HS-5 (cell line): ENCODE measurements at regions not wholly inside any gene's neighbourhood (a gene's known extent, or its start where the extent isn't known, plus 50 kb on each side); places are given as distances from the start of the nearest gene placed in this dataset.
"Not testable (repeated sequence)": the region's sequence is repeated elsewhere in the genome, so short reads cannot be mapped to it uniquely, and the experiment has no call there.

Experiments used
- DNase-seq: peaks from one replicate; pipeline ENCODE4 v3.0.0-alpha.2; 2012; ENCODE audit warnings: low read depth

DNA sequence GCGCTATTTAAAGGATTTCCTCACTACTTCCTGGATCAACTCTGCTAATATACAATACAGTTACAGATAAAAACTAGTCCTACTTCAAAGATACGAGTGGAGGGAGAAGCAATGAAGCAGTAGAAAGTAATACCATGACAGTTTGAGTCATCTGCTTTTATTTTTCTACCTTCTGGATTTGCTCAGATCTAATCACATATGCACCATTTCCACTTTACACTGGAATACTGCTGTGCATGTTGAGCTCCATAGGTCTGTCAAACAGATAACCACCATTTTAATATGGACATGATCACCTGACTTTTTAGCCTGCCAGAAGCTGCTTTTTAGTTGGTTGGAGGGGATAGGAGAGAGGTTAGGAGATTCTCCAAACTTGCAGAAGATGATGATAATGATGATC lies 92.5 kb downstream of the MMUT start:
- DNase-seq = no peak

DNA sequence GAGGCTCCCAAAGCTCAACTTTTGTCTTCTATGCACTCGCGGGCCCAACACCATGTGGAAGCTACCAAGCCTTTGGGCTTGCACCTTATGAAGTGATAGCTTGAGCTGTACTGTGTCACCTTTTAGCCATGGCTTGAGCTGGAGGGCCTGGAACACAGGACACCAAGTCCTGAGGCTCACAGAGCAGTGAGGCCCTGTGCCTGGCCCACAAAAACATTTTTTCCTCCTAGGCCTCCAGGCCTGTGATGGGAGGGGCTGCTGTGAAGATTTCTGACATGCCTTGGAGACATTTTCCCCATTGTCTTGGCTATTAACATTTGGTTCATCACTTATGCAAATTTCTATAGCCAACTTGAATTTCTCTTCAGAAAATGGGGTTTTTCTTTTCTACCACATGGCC lies 96.5 kb downstream of the MMUT start:
- DNase-seq = no peak

DNA sequence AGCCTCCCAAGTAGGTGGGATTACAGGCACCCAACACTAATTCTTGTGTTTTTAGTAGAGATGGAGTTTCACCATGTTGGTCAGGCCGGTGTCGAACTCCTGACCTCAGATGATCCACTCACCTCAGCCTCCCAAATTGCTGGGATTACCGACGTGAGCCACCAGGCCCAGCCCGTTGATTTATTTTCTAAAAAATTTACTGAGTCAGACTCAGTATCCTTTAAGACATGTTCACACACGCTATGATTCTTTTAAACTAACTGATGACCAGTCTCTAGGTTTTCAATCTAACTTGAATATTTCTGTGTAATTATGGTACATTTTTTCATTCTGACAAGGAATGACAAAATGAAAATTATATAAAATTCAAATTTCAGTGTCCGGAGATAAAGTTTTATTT lies 114.5 kb downstream of the MMUT start:
- no peak for DNase-seq

DNA sequence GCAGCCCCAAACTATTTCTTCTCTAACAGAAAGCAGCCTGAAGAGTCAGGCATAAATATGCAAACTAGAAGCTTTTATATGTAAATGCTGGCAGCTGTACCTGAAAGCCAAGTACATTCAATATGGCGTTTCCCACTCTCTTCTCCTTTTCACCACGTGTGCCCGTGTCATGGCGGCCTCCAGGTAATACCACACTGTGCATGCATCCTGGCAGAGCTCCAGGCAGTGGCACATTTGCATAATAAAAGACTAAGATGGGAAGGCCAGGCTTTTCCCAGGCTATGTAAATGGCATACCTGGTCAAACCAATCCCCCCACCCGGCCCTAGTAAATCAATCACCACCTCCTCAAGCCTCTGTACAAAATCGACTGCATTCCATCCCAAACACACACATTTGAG lies 120.6 kb downstream of the MMUT start:
- DNase-seq = no peak

DNA sequence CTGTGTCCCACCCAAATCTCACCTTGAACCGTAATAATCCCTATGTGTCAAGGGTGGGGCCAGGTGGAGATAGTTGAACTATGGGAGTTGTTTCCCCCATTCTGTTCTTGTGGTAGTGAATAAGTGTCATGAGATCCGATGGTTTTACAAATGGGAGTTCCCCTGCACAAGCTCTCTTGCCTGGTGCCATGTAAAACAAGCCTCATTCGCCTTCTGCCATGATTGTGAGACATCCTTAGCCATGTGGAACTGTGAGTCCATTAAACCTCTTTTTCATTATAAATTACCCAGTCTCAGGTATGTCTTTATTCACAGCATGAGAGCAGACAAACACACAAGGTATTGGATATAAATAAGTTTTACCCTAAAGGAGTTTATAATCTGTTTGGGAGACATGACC lies 121.2 kb downstream of the MMUT start:
- DNase-seq = no peak

DNA sequence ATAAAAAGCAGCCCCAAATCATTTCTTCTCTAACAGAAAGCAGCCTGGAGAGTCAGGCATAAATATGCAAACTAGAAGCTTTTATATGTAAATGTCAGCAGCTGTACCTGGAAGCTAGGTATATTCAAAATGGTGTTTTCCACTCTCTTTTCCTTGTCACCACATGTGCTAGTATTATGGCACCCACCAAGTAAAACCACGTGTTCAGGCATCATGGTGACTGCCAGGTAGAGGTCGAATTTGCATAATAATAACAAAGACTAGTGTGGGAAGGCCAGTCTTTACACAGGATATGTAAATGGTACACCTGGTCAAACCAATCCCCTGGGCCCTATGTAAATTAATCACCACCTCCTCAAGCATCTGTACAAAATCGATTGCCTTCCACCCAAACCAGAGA lies 124.0 kb downstream of the MMUT start:
- no peak for DNase-seq

DNA sequence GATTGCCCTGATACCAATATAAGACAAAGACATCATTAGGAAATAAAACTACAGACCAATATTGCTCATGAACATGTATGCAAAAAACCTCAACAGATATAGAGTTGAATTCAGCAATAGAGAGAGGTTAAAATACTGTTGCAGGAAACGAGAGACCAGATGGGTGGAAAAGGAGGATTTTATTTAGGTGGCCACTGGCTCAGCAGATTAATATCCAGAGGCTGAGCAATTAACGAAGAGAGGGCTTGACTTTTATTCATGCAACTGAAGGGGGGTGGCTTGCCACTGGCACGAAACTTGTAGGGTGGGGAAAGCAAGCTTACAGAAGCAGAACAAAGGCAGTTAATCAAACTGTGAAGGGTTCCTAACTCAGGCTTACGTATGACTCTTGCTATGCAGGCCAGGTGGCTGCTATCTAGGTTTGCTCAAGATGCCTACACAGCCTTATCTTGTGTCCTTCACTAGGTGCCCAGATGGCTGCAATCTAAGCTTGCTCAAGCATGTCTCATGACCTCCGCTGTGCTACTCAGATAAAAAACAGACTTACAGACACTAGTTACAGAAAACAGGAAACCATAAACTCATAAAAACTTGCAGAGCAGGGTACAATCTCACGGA lies 126.4 kb downstream of the MMUT start:
- no peak for DNase-seq

DNA sequence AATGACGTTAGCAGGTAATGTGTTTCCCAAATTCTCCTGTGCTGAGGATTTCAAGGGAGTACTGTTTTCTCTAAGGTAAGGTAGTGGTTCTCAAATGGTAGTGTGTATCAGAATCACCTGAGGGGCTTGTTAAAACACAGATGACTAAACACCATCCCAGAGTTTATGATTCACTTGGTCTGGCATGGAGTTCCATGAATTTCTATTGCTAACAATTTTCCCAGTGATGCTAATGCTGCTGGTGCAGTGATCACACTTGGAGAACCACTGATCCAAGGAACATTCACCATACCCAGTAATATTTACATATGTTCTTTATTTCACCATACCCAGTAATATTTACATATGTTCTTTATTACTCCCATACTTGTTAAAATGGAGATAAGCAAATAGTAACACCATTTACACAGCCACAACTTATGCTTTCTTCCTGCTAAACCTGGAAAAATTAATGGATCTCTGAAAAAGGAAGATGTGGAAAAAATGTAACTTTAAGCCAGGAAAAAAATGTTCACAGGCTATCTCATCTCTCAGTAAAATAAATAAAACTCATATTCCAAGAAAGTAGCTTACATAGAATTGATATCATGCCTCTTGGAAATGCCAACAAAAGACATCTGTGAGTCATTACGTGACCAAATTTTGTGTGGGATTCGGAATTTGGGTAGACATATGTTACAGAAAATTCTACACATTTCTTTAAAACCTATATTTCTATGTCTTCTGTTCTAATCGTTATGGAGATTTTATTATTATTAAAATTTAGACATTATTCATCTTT lies 129.5 kb downstream of the MMUT start:
- no peak for DNase-seq

DNA sequence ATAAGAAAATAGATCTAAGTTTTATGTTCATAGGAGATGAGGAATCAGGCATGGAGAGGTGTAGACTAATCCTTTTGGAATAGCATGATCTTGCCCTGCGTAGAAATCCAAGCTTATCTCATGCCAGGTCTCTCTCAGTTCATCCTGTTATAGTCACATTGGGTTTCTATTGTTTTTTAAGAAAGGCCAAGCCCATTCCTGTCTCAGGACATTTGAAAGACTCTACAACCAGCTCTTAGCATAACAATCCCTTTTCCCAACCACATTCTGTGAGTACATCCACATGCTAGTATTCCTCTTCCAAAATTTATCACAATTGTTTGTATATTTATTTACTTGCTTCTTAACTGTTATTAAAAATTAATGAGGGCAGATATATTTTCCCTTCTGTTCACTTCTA lies 130.3 kb downstream of the MMUT start:
- no peak for DNase-seq

DNA sequence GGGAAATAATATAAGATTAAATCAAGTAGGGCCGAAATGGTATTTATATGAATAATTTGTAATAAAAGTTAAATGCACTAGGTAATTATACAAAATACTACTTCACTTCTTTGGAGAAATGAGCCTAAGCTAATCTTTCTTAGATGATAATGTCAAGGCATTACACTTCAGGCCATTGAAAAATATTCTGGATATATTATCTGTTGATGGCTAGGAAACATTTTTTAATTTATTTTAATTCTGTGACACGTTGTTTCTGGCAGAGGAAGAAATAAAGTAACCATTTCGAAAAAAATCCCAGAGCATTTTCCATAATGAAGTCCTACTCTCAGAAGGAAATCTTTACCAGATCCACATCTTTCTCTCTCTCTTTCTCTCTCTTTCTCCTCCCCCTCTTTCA lies 133.9 kb downstream of the MMUT start:
- DNase-seq = no peak

DNA sequence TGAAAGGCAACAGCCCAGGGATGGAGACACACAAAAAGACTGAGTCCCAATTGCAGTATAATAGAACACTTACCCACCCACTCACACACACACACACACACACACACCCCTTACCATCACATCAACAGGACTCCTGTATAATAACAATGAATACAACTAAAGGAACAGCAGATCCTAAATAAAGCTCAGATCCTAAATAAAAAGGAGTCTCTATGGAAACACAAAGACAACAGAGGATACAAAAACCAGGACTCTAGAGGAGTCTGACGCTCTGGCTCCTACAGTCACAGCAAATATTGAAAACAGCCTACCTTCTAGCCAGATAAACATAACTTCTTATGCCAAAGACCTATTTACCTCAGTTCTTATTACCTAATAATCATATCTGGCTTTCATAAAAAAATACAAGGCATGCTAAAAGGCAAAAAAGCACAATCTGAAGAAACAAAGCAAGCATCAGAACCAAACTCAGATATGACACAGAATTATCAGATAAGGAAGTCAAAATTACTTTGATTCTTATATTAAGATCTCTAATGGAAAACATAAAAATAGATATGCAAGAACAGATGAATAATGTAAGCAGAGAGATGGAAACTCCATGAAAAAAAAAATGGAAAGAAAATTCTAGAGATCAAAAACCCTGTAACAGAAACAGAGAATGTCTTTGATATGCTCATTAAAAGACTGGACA lies 134.9 kb downstream of the MMUT start:
- DNase-seq = no peak

DNA sequence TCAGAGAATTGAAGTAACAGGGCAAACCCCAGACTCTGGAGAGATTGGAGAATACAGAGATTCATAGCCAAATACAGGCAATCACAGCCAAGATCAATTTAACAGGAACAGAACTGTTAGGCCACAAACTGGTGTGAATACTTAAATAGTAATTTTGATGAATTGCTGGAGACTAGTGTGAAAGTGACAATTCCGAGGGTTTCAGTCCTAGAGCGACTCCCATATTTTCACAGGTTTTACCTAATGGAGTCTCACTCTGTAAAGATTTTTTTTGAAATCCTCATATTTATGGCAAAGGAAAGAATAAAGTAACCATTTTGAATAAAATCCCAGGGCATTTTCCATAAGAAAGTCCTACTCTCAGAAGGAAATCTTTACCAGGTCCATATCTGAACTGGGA lies 135.5 kb downstream of the MMUT start:
- DNase-seq = no peak

DNA sequence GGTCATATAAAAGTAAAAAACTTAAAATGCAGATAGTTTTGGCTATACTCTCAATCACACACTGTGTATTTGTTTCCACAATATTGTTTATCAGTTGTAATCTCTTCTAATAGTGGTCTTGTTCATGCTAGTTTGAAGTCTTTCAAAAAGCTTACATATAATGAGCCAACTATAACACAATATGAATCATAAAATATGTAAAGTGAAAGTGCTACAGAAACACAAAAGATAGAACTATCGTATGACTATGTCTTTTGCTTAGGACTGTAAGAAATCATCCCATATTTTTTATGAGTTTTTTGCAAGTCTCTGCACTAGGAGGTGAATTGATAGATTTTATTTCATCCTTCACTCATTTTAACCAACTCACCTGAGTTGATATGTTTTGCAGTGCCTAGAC lies 136.0 kb downstream of the MMUT start:
- no peak for DNase-seq

DNA sequence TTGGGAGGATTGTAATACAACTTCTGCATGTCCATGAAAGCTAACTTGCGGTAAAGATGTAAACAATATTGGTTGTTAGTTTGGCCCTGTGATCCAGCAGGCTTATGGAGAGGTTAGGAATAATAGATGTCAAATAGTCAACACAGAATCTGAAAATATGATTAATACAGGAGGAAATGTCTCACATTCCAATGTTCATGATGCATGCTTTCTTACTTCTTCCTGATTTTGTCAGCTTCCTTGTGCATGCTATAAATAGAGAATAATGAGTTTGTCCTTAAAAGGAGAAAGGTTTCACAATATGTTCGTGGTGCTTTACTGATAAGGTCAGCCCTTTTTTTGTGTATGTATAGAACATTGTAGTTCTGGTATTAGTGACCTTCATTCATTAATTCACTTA lies 136.7 kb downstream of the MMUT start:
- peak; percentile 78 for DNase-seq

DNA sequence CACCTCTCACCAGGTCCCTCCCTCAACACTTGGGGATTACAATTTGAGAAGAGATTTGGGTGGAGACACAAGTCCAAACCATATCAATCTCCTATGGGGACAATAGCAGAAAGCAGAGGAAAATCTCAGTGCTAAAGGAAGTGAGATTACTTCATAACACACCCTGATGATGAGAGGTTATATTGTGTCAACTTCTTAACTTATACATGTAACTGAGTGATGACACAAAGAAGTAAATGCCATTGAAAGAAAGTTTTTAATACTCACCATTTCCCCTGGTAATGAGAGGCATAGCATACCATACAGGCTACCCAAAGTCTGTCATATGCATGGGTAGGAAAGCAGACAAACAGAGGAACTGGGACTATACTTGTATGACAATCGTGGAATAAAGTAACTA lies 137.2 kb downstream of the MMUT start:
- no peak for DNase-seq

DNA sequence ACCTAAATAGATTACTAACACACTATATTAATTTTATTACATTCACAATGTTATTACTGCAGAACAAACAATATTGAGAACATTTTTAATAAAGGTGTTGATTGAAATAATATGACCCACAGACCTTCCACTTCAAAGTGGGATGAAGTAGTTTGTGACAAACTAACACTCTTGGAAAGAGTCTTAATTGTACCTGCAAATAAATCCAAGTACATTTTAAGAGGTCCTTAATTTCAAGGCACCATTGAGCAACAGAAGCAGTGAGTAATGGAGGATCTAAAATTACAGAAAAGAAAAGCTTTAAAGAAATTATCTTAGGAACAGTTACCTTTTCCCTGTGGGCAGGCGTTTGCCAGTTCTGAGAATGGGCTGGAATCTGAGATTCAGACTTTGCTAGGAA lies 140.2 kb downstream of the MMUT start:
- DNase-seq = no peak

DNA sequence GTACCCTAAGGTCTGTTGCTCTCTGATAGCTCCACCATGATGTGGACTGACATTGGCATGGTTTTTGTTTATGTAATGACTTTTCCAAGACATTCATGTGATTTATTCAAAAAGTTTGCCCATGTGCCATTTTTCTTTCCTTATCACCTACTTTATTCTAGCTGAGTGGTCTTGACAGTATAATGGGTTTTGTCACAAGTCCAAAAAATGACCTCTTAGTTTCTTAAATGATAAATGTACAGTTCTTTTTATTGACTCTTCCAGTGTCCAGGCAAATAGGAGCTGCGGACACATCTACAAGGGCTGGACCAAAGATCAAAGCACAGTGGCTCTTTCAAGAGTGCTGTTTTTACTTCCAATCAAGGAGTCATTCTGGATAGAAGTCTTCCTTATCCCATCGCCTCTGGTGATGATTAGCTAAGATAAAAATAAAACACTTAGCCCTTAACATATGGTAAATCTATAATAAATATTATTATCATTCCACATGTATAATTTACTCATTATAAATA lies 141.4 kb downstream of the MMUT start:
- DNase-seq = no peak

DNA sequence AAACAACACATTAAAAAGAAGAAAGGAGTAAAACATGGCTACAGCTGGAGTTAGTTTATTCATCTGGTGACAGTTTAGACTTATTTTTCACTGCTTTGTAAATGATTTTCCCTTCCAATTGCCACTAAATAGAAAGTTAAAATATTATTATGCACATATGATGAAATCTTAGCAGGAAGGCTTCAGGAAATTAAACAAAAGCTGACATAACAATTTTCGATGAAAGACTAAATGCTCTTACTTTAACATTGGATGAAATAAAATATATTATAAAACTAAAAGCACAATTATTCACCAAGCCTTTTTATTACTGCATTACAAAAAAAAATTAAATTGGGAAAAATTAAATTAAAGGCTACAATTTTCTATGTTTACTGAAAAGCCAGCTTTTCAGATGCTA lies 158.0 kb downstream of the MMUT start:
- no peak for DNase-seq

DNA sequence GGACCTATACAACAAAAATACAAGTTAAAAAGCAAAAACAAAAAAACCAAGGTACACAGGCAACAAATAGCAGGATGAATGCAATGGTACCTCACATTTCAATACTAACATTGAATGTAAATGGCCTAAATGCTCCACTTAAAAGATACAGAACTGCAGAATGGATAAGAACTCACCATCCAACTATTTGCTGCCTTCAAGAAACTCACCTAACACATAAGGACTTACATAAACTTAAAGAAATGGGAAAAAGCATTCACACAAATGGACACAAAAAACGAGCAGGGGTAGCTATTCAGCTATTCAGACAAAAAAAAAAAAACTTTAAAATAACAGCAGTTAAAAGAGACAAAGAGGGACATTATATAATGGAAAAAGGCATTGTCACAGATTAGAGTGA lies 158.7 kb downstream of the MMUT start:
- not testable (repeated sequence) for DNase-seq

DNA sequence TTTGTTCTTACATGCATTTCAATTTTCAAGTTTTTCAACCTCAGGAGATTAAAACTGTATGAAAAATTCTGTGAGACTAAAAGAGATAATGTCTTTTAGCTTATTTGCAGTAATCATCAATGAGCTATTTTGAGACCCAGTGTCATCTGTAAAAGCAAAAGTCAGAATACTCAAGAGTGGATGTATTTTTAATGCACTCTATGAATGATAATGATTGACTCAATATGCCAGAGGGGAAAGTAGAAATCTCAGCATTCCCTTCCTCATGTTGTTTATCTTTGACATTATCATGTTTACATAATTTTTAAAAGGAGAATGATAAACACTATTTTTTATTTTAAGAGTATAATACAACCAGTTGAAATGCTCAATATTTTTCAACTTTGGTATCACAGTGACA lies 162.1 kb downstream of the MMUT start:
- no peak for DNase-seq

DNA sequence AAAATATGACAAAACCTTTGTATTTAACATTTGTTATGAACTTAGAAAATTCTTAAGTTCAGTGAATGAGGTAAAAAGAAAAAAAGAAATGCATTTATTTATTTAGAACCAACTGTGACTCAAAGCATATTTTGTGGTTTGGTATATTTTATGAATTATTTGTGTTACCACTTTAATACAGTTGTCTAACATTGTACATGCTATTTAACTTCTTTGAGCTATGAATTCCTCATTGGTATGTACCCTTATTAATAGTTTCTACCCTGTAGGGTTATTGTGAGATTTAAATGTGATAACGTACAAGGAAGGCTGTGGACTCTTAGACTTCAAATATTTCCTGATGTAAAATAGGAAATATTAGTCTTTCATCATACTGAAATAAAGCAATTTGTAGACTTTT lies 162.6 kb downstream of the MMUT start:
- DNase-seq = no peak

DNA sequence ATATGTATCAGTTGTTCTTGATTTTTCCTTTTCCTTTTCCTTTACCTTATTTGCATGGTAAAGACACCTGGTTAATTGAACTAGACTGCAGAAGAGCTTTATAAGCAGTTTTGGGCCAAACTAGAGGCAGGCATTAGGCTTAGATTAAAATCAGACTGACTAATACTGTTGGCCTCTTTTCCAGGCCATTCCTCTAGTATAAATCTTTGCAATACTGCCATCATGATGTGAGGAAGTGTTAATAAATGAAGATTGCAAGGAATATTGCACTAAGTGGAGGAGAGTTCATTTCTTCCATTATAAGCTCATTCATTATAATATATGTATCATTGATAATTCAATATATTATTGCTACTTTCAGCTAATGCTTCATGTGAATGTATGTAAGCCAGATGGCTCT lies 163.8 kb downstream of the MMUT start:
- DNase-seq = no peak

DNA sequence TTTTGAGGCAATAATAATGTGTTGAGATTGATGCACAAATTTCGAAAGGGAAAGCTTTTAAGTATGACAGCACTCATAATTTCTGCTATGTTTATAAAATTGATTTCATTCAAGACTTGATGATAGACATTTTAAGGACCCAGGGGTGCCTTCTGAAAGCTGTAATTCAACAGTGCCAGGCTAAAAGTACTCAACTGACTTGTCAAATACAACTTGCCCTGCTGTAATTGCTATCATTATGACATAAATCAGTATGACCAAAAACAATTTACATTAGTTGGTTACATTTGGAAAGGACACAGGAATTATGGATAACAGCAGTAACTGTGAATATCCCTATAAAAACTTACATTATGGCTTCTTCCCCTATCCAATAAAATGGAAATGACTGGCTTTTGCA lies 178.9 kb downstream of the MMUT start:
- no peak for DNase-seq
